H9 (cell line): ENCODE measurements at regions not wholly inside any gene's neighbourhood (a gene's known extent, or its start where the extent isn't known, plus 50 kb on each side); places are given as distances from the start of the nearest gene placed in this dataset.

Source experiments
- DNase-seq: peaks from one replicate; pipeline ENCODE4 v3.0.0-alpha.2; 2017
- H2AFZ ChIP-seq: one replicate; pipeline ENCODE4 v1.6.1; 2013; ENCODE audit warnings: mild to moderate bottlenecking, low read length, control low read depth, moderate library complexity
- H2AK5ac ChIP-seq: 2 replicates; pipeline ENCODE4 v1.6.1; 2013; ENCODE audit warnings: low read length, control low read depth, mixed read lengths; ENCODE audit not compliant: insufficient read length
- H2BK120ac ChIP-seq: one replicate; pipeline ENCODE4 v1.6.1; 2013; ENCODE audit warnings: low read depth, mild to moderate bottlenecking, low read length, control low read depth, inconsistent platforms; ENCODE audit not compliant: poor library complexity, severe bottlenecking
- H2BK12ac ChIP-seq: 2 replicates; pipeline ENCODE4 v1.6.1; 2013; ENCODE audit warnings: low read length, control low read depth, mixed read lengths, low read depth; ENCODE audit not compliant: insufficient read length
- H2BK15ac ChIP-seq: 2 replicates; pipeline ENCODE4 v1.6.1; 2013; ENCODE audit warnings: low read depth, low read length, control low read depth
- H2BK20ac ChIP-seq: one replicate; pipeline ENCODE4 v1.6.1; 2013; ENCODE audit warnings: low read depth, mild to moderate bottlenecking, low read length, control low read depth, inconsistent platforms; ENCODE audit not compliant: poor library complexity, severe bottlenecking
- H2BK5ac ChIP-seq: 2 replicates; pipeline ENCODE4 v1.6.1; 2013; ENCODE audit warnings: low read length, control low read depth, mixed read lengths; ENCODE audit not compliant: insufficient read length
- H3K14ac ChIP-seq: 2 replicates; pipeline ENCODE4 v1.6.1; 2013; ENCODE audit warnings: low read length, control low read depth; ENCODE audit not compliant: insufficient read depth
- H3K18ac ChIP-seq: 2 replicates; pipeline ENCODE4 v1.6.1; 2013; ENCODE audit warnings: low read depth, mild to moderate bottlenecking, mixed read lengths, low read length, control low read depth; ENCODE audit not compliant: insufficient read length
- H3K23ac ChIP-seq: 2 replicates; pipeline ENCODE4 v1.6.1; 2013; ENCODE audit warnings: low read length, control low read depth, mixed read lengths, low read depth; ENCODE audit not compliant: insufficient read length
- H3K23me2 ChIP-seq: 2 replicates; pipeline ENCODE4 v1.6.1; 2013; ENCODE audit warnings: low read depth, mild to moderate bottlenecking, mixed read lengths, low read length, control low read depth; ENCODE audit not compliant: insufficient read length, poor library complexity, severe bottlenecking
- H3K27ac ChIP-seq: 2 replicates; pipeline ENCODE4 v1.5.1; 2013; ENCODE audit warnings: low read length, control low read depth, mixed read lengths, low read depth; ENCODE audit not compliant: insufficient read length
- H3K27me3 ChIP-seq: 2 replicates; pipeline ENCODE4 v1.6.1; 2013; ENCODE audit warnings: low read length, control low read depth, inconsistent platforms; ENCODE audit not compliant: insufficient read depth
- H3K4ac ChIP-seq: 2 replicates; pipeline ENCODE4 v1.6.1; 2013; ENCODE audit warnings: low read depth, mild to moderate bottlenecking, control low read depth, inconsistent platforms, low read length, moderate library complexity
- H3K4me1 ChIP-seq: 2 replicates; pipeline ENCODE4 v1.6.1; 2013; ENCODE audit warnings: low read length, control low read depth, inconsistent platforms; ENCODE audit not compliant: insufficient read depth
- H3K4me2 ChIP-seq: 2 replicates; pipeline ENCODE4 v1.6.1; 2013; ENCODE audit warnings: low read length, control low read depth, mixed read lengths; ENCODE audit not compliant: insufficient read length, insufficient read depth
- H3K56ac ChIP-seq: 2 replicates; pipeline ENCODE4 v1.6.1; 2013; ENCODE audit warnings: low read depth, mild to moderate bottlenecking, mixed read lengths, low read length, control low read depth; ENCODE audit not compliant: insufficient read length
- H3K79me1 ChIP-seq: 2 replicates; pipeline ENCODE4 v1.6.1; 2013; ENCODE audit warnings: low read depth, mild to moderate bottlenecking, moderate library complexity, low read length, control low read depth, inconsistent platforms; ENCODE audit not compliant: insufficient read depth, poor library complexity, severe bottlenecking
- H3K79me2 ChIP-seq: 2 replicates; pipeline ENCODE4 v1.6.1; 2013; ENCODE audit warnings: low read length, control low read depth, inconsistent platforms; ENCODE audit not compliant: insufficient read depth
- H3K9ac ChIP-seq: 2 replicates; pipeline ENCODE4 v1.6.1; 2013; ENCODE audit warnings: low read length, control low read depth, mixed read lengths; ENCODE audit not compliant: insufficient read length; ENCODE audit errors: extremely low read depth
- H3K9me3 ChIP-seq: one replicate; pipeline ENCODE4 v1.6.1; 2013; ENCODE audit warnings: low read depth, low read length, inconsistent platforms; ENCODE audit not compliant: control insufficient read depth
- H3T11ph ChIP-seq: one replicate; pipeline ENCODE4 v1.6.1; 2013; ENCODE audit warnings: mild to moderate bottlenecking, low read length, control low read depth, inconsistent platforms
- H4K20me1 ChIP-seq: one replicate; pipeline ENCODE4 v1.6.1; 2013; ENCODE audit not compliant: control insufficient read depth, insufficient read length, insufficient read depth
- H4K5ac ChIP-seq: 2 replicates; pipeline ENCODE4 v1.6.1; 2013; ENCODE audit warnings: low read depth, mild to moderate bottlenecking, mixed read lengths, low read length, control low read depth; ENCODE audit not compliant: insufficient read length
- H4K8ac ChIP-seq: replicated peaks from 2 replicates; pipeline ENCODE4 v1.6.1; 2013; ENCODE audit warnings: low read length, control low read depth, mixed read lengths, low read depth; ENCODE audit not compliant: insufficient read length
- H4K91ac ChIP-seq: 2 replicates; pipeline ENCODE4 v1.6.1; 2013; ENCODE audit warnings: low read depth, mild to moderate bottlenecking, moderate library complexity, mixed read lengths, low read length, control low read depth; ENCODE audit not compliant: insufficient read length
- H3K27ac Mint-ChIP-seq, 3 experiments: 2 replicates in 2 of 3; 3 replicates in 1 of 3; pipeline ENCODE4 v1.8.0; 2020 to 2021; ENCODE audit warnings: mixed read lengths in 3 of 3, mild to moderate bottlenecking in 1 of 3, moderate library complexity in 1 of 3
- H3K27me3 Mint-ChIP-seq: 2 replicates; pipeline ENCODE4 v1.8.0; 2021; ENCODE audit warnings: low read depth, mild to moderate bottlenecking, moderate library complexity, mixed read lengths
- H3K36me3 Mint-ChIP-seq, 3 experiments: 2 replicates in 2 of 3; 3 replicates in 1 of 3; pipeline ENCODE4 v1.8.0; 2020 to 2021; ENCODE audit warnings: low read depth in 3 of 3, mixed read lengths in 3 of 3; ENCODE audit not compliant: insufficient read depth in 1 of 3
- H3K4me1 Mint-ChIP-seq, 2 experiments: 2 replicates each; pipeline ENCODE4 v1.8.0; 2020; ENCODE audit warnings: mixed read lengths in 2 of 2
- H3K4me3 Mint-ChIP-seq, 2 experiments: 2 replicates in 1 of 2; 3 replicates in 1 of 2; pipeline ENCODE4 v1.8.0; 2020 to 2021; ENCODE audit warnings: mild to moderate bottlenecking in 2 of 2, mixed read lengths in 2 of 2, moderate library complexity in 1 of 2
- H3K9me3 Mint-ChIP-seq, 2 experiments: 2 replicates in 1 of 2; 3 replicates in 1 of 2; pipeline ENCODE4 v1.8.0; 2020; ENCODE audit warnings: mild to moderate bottlenecking in 2 of 2, mixed read lengths in 2 of 2, moderate library complexity in 1 of 2
- CTCF ChIP-seq: fragments of 200-600 bp; sonication (generic); conservative IDR thresholded peaks from 3 replicates; pipeline ENCODE4 v1.8.0; 2021; ENCODE audit warnings: antibody characterized with exemption, mild to moderate bottlenecking
- WGBS: extraction: QIAGEN DNeasy Blood & Tissue Kit; methylation state at CpG from one replicate; pipeline ENCODE4 v1.1.7; 2013; ENCODE audit warnings: missing lambda C conversion rate, low lambda C conversion rate, mixed read lengths; ENCODE audit not compliant: insufficient read length; ENCODE audit errors: extremely low coverage; 5-methylcytosine and 5-hydroxymethylcytosine counted together

- no peaks in the 10 kb centered on the region; the same call in 1 of the 2 replicates for H3K27me3 Mint-ChIP-seq
- Histone ChIP-seq H3K79me2 (no peaks in the 10 kb centered on the region), H3K23ac (no peak overlapping the region), H3K9me3 (no peaks in the 10 kb centered on the region), H3K23me2 (no peaks in the 10 kb centered on the region), H2AK5ac (no peak overlapping the region), H4K20me1 (no peaks in the 10 kb centered on the region), H2BK5ac (no peak overlapping the region), H2AFZ (no peak overlapping the region), H3K14ac (no peak overlapping the region), H3K9ac (no peak overlapping the region), H3K56ac (no peak overlapping the region), H2BK20ac (no peak overlapping the region), H3K27me3 (no peaks in the 10 kb centered on the region), H2BK120ac (no peak overlapping the region), H4K5ac (no peak overlapping the region), H2BK12ac (no peak overlapping the region), H3K4me2 (no peak overlapping the region), H3K79me1 (no peaks in the 10 kb centered on the region), H3T11ph (no peak overlapping the region), H3K4me1 (no peaks in the 10 kb centered on the region), H2BK15ac (no peak overlapping the region), H4K8ac (no peak overlapping the region), H3K27ac (no peak overlapping the region), H4K91ac (no peak overlapping the region), H3K18ac (no peak overlapping the region), H3K4ac (no peak overlapping the region)
- H3K9me3 Mint-ChIP-seq: no peaks in the 10 kb centered on the region
- no peaks in the 10 kb centered on the region; a peak in 2 of 4 replicates for H3K4me1 Mint-ChIP-seq
- DNase-seq: no peak
- WGBS: no CpG with 5 or more reads among the region's 7 CpGs
- no peak for TF ChIP-seq CTCF
- no peak overlapping the region for H3K4me3 Mint-ChIP-seq
- H3K27ac Mint-ChIP-seq: no peak overlapping the region
- H3K36me3 Mint-ChIP-seq: no peaks in the 10 kb centered on the region
Measured at GRCh38 chr6:98695091-98695801, 139.1 kb upstream of the POU3F2 start.
